ENCODE measurements at regions not wholly inside any gene's neighbourhood (a gene's known extent, or its start where the extent isn't known, plus 50 kb on each side); places are given as distances from the start of the nearest gene placed in this dataset.

DNA sequence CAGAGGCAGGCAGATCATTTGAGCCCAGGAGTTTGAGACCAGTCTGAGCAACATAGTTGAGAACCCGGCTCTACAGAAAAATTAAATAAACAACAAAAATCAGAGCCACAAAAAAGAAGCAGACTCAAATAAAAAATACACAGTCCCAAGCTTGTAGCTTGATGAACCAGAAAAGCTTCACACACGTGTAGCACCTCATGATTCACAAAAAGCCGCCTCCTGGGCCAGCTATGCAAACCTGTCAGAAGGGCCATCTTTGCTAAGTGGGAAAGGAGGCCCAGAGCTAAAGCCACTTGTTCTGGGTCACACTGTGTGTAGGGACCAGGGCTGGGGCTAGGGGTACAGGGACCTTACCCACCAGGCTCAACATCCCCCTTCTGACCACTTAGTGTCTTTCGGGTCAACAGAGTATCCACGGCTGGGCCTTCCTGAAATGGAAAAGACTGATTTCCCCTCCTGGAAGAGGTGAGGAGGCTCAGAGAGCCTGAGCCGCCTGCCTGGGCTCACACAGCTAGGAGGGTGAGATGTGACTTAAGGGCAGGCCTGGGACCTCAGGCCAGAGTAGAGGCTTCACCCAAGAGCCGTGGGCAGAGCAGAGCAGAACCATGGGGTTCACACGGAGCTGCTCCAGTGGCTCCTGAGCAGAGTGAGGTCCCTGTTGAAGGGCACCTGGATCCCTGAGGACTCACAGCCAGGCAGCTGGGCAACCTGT lies 269.6 kb downstream of the PARN start:
- no peak for DNase-seq

DNA sequence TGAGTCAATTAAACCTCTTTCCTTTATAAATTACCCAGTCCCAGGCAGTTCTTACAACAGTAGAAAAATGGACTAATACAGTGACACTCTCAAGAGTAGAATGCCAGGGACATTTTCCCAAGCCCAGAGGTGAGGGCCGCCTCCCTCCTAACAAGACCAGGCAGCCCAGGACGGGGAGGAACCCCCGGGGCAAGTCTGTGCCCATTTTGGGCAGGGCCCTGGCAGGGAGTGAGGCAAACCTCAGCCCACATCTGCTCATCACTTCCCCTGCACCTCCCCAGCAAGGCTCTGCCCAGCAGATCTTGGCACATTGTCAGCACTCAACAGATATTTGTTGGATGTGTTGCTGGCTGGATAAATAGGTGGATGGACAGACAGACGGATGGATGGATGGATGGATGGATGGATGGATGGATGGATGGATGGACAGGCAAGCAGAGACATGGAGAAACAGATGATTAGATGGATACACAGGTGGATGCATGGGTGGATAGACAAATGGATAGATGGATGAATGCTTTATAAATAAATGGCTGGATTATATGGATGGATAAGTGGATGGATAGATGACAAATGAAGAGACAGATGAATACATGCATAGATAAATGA lies 271.3 kb downstream of the PARN start:
- DNase-seq: no peak

DNA sequence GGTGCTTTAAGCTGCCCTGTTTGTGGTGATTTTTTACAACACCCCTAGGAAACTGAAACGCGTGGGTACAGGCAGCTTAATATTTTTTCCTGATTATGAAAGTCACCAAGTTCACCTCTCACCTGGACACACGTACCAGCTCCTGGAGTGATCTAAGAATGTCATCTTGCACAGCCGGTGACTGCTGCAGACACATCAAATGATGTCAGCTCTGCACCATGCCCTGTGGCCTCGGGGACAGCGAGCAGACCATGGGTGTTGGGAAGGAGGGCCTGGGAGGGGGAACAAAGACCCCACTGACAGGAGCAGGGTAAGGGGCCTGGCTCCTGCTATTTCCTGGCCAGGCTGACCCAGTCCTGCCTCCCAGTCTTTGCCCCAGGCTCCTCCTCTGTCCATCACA lies 272.7 kb downstream of the PARN start:
- DNase-seq: no peak

DNA sequence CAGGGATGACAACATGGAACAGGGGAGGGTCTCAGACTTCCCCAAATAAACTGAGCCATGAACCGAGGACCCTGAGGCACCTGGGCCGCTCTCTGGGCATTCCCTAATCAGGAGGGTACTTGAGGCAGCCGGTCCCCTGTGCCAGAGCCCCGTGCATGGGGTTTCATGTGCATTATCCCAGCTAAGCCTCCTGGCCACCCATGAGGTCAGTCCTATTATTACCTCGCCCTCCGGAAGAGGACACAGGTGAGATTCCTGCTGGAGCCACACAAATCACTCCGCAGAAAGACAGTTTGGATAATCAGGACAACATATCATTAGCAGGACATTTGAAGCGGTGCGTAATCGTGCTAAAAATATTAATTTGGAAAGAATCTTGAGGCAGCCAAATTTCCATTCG lies 274.0 kb downstream of the PARN start:
- DNase-seq: no peak

DNA sequence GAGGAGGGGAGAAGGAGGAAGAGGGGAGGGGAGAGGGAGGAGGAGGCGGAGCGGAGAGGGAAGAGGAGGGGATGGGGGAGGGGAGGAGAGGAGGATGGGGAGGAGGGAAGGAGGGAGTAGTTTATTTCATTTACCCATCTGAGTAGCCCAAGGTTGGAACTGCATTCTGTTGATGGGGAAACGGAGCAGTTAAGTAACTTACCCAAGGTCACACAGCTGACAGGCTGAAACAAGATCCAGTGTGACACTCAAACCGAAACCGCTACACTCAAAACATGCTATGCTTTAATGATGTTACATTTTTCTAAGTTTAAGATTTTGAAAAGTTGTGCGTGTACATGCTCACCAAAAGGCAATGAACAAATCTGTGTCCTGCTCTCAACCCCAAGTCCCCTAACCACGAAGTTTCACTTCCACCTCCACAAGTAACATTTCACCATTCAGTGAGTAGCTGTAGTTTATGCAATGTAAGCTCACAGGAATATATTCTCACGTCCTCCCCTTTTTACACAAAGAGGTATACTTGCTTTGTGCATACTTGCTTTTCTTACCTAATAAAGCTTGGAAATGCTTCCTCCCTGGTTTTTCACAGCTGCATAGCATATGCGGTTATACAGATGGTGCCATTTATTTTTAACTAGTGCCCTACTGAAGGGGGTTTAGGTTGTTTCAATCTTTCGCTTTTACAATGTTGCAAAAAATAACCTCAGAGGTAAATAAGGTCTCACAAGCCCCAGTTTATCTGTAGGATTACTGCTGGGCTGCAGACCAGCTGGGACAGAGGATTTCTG lies 275.3 kb downstream of the PARN start:
- no peak for DNase-seq

DNA sequence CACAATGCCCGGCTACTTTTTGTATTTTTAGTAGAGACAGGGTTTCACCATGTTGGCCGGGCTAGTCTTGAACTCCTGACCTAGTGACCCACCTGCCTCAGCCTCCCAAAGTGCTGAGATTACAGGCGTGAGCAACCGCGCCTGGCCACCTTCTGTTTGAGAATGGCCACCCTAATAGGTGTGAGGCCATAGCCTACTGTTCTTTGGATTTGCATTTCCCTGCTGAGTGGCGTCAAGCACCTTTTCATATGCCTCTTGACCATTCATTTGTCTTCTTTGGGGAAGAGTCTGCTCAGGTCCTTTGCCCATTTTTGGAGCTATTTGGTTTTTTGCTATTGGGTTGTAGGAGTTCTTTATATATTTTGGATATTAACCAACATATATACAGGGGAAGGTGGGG lies 276.7 kb downstream of the PARN start:
- no peak for DNase-seq

DNA sequence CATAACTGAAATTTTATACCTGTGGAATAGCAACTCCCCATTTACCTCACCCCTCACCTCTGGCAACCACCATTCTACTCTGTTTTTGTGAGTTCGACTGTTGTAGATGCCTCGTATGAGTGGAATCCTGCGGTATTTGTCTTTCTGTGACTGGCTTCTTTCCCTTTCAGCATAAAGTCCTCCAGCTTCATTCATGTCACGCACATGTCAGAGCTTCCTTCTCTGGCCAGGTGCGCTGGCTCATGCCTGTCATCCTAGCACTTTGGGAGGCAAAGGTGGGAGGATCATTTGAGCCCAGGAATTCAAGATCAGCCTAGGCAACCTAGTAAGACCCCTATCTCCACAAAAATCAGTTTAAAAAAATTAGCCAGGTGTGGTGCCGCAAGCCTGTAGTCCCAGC lies 278.4 kb downstream of the PARN start:
- DNase-seq: no peak

DNA sequence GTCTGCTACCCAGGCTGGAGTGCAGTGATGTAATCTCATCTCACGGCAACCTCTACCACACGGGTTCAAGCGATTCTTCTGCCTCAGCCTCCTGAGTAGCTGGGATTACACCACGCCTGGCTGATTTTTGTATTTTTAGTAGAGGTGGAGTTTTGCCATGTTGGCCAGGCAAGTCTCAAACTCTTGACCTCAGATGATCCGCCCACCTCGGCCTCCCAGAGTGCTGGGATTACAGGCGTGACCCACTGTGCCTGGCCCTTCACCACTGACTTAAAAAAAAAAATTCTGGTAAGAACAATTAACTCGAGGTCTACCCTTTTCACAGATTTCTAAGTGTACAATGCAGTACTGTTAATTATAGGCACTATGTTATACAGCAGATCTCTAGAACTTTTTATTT lies 279.4 kb downstream of the PARN start:
- no peak for DNase-seq

DNA sequence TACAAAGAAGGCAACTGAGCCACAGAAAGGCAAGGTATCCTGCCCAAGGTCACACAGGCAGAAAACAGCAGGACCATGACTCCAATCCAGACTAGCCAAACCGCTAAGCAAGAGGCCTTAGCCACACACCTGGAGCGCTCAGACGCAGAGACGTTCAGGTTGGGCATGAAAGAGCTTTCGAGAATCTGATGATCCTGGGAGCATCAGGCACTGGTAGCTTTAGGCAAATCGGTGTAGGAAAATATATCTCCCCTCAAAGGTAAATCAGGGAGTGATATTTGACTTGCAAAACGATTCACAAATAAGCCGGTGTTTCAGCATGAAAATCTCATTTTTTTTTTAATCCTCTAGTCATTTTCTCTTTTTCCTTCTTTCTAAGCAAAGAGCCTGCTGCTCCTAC lies 279.0 kb downstream of the MRTFB start:
- DNase-seq: no peak

DNA sequence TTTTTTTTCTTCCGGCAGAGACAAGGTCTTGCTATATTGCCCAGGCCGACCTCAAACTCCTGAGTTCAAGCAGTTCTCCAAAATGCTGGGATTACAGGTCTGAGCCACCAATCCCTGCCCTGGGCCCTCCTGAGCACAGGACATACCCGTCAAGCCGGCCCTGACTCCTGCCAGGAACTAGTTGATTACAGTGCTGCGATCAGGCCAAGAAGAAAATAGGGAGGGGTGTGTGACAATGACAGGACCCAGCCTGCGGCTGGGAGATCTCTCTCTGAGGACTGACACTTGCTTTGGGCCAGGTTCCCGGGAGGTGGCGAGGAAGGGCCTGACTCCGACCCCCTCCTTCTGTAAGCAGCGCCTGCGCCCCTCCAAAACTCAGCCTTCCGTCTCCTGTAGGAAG lies 276.6 kb downstream of the MRTFB start:
- no peak for DNase-seq

DNA sequence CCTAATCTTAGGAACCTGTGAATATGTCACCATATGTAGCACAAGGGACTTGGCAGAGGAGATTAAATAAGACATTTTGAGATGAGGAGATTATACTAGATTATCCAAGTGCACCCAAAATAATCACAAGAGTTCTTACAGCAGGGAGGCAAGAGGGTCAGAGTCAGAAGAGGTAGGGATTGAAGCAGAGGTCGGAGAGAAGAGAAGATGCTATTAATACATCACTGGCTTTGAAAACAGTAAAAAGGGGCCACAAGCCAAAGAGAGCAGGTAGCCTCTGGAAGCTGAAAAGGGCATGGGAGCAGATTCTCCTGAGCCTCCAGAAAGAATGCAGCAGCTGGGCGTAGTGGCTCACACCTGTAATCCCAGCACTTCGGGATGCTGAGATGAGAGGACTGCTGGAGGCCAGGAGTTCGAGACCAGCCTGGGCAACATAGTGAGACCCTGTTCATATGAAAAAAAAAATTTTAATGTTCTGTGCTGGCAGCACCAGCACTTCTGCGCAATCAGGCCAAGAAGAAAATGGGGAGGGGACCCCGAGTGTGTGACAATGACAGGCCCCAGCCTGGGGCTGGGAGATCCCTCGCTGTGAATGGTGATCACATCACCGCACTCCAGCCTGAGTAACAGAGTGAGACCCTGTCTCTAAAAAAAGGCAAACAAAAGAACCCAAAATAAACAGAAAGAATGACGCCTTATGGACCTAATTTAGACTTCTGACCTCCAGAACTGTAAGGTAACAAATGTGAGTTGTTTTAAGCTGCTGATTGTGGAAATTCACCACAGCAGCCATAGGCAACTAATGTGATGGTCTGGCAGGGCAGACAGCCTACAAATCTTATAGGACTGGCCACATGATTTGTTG lies 275.4 kb downstream of the MRTFB start:
- DNase-seq: no peak

DNA sequence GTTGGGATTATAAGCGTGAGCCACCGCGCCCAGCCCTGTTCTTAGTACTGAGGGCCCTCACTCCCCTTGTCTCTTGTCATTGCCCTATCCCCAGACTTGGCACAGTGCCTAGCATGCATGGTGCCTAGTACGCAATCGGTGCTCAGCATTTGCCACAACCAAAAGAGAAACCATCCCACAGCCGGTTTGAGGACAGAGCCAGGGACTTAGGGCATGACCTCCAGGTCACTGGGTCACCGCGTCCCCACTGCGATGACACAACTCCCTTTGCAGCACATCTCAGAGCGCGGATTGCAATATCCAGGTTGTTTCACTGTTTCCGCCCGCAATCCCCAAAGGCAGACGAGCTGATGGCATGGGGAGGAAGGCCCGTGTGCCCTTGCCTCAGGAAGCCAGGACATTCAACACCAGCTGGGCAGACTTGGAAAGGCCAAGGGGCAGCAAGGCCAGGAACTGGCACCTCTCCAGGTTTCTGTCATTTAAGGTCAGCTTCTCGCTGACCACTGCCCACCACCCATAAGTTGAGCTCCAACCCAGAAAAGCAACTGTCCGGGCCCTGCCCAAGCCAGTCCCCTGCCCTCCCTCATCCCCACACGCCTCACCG lies 274.5 kb downstream of the MRTFB start:
- no peak for DNase-seq

DNA sequence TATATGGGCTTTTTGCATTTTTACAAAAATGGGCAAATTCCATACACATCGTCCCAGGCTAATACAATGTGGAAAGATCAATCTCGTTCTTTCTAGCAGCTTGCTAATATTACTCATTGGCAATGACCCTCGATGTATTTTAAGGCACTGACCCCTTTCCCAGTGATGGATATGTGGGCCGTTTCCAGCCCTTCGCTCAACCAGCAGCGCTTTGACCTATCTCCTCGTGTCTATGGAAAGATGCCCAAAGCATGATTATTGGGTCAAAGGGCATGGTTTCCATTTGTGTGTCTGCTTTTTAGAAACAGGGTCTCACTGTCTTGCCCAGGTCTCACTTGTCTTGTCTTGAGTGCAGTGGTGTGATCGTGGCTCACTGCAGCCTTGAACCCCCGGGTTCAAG lies 273.8 kb downstream of the MRTFB start:
- no peak for DNase-seq

DNA sequence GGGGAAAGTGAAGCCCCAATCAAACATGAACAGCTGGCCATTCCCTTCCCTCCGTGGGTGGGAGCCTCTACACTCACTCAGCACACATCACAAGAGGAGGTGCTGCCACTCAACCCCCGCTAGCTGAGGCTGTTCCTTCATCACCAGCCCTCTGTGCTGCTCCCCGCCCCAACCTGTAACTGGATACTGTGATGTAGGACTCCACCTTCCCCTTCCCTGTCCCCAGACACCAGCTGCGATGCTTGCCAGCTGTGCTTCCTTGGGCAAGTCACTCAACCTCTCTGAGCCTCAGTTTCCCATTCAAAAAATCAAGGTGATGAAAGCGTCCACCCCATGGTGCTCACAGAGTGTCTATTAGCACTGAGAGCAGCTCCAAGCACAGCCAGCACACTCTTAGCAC lies 273.2 kb downstream of the MRTFB start:
- no peak for DNase-seq

DNA sequence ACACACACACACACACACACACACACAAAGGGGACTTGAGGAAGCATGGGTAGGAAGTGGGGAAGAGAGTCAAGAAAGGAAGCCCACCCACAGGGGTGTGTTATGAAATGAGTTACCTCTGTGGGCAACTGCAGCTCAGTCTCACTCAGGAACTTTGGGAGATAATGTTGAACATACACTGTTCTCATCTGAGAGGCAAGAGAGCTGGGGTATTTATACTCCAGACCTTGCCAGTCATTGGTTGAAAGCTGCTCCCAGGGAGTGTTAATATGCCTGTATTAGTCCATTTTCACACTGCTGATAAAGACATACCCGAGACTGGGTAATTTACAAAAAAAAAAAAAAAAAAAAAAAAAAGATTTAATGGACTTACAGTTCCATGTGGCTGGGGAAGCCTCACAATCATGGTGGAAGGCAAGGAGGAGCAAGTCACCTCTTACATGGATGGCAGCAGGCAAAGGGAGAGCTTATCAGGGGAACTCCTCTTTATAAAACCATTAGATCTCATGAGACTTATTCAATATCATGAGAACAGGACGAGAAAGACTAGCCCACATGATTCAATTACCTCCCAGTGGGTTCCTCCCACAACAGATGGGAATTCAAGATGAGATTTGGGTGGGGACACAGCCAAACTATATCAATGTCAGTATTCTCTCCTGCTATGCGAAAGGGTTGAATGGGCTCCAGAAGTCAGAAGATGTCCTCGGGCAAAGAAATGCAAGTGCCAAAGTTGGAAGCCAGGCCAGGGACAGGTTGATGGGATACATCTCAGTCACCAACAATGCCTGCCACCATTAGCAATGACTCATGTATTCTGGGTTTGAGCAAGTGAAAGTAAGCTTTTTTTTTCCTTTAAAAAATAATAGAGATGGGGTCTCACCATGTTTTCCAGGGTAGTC lies 270.5 kb downstream of the MRTFB start:
- no peak for DNase-seq

DNA sequence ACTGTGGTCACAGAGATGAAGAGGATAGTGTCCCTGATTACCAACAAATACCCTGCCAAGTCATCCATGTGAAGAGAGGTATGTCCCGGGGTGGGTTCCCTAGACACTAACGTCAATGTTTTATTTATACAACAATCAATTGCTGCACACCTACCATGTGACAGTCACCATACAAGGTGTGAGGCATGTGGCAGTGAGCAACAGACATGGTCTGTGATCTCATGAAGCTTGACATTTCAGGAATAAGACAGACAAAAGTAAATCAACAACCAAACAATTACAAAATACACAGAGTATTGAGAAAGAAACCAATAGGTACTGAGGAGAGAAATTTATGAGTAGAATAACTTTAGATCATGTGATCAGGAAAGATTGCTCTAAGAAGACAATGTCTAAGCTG lies 268.6 kb downstream of the MRTFB start:
- DNase-seq: no peak

DNA sequence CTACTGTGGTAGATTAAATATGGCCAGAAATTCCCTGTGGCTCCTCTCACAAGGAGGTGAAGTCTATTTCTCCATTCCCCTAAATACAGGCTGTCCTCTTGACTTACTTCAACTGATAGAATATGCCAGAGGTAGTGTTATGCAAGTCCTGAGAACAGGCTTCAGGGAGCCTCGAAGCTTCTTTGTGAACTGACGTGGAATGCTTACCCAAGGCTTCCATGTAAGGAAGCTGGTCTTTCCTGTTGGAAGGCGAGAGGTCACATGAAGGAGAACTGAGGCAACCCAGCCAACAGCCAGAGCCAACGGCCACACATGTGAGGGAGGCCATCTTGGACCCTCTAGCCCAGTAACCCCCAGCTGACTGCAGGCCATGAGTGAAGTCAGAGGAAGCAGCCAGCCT lies 267.9 kb downstream of the MRTFB start:
- DNase-seq: no peak

DNA sequence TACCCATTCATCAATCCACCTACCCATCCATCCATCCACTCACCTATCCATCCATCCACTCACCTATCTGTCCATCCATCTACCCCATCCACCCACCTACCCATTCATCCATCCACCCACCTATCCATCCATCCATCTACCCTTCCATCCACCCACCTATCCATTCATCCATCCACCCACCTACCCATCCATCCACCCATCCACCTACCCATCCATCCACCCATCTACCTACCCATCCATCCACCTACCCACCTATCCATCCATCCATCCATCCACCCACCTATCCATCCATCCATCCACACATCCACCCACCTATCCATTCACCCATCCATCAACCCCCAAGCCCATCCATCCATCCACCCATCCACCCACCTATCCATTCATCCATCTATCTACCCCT lies 267.1 kb downstream of the MRTFB start:
- no peak for DNase-seq

DNA sequence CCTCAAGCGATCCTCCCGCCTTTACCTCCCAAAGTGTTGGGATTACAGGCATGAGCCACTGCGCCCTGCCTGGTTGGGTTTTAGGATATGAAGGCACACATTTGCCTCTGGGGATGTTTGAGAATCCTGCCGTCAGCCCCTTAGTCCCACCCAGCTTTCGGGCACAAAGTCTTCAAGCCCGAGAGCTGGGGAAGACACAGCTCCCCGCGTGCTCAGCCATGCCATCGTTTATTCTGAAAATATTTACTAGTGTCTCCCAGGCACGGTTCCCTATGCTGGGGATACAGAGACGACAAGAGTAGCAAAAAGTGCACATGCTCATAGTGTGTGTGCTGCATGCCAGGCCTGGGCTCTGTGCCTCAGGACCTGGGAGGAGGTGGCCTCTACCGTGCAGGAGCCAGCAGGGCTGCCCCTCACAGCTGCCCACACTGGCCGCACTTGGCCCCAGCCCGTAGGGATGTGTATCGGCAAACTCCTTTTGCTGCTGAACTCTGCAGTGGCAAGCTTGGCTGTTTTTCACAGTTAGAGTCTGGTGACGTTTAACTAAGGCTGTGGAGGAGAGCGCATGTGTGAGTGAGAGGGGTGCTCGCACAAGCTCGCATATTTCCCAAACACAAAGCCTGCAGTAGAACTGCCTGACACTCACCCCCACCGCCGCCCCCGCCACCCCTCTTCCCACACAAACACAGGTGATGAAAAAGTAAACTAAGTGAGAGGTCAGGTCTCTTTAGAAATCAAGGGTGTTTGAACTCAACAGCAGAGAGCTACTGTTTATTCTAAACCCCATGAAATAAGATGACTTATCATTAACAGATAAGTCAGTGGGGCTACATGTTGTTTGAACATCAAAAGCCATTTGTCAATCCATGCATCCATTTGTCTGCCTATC lies 266.4 kb downstream of the MRTFB start:
- no peak for DNase-seq

DNA sequence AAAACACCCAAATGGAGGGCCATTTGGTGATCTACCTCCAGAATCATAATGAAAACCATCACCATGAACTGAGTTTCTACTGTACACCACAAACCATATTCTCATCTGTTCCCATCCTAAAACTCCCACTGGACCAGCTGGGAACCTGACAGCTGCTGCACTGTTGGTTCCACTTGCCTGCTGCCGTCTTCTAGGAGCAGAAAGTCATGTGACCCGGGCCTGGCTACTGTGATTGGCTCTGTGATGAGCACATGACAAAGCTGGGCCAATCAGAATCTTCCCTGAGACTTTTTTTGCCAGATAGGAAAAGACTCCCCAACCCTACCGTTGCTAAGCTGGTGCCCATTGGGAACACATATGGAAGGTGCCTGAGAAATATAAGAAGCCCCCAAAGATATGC lies 264.2 kb downstream of the MRTFB start:
- DNase-seq: no peak

Measured in left kidney (tissue), 1 donor.